DMS53 treated with DMSO at 0.1 percent for 48 hours (cell line): ENCODE measurements at regions not wholly inside any gene's neighbourhood (a gene's known extent, or its start where the extent isn't known, plus 50 kb on each side); places are given as distances from the start of the nearest gene placed in this dataset.
"Not testable (repeated sequence)": the region's sequence is repeated elsewhere in the genome, so short reads cannot be mapped to it uniquely, and the experiment has no call there.

ENCODE experiments used
- DNase-seq: peaks from one replicate; lab custom pipeline; 2025; ENCODE audit not compliant: unreplicated experiment; lab: John Stamatoyannopoulos, UW

GRCh38 chr1:72442262-72442661 is 159.9 kb upstream of the NEGR1 start:
- no peak for DNase-seq

GRCh38 chr1:72439036-72439435 is 156.7 kb upstream of the NEGR1 start:
- no peak for DNase-seq

- DNase-seq, result no peak
Measured at GRCh38 chr1:72438270-72438669, 155.9 kb upstream of the NEGR1 start.

GRCh38 chr1:72435025-72435424 is 152.7 kb upstream of the NEGR1 start:
- no peak for DNase-seq

- DNase-seq, result no peak
Measured at GRCh38 chr1:72434070-72434469, 151.7 kb upstream of the NEGR1 start.

GRCh38 chr1:72433591-72433990 is 151.3 kb upstream of the NEGR1 start:
- DNase-seq, result no peak

- DNase-seq, result no peak
Measured at GRCh38 chr1:72432645-72433267, 150.4 kb upstream of the NEGR1 start.

- no peak for DNase-seq
Measured at GRCh38 chr1:72431810-72432209, 149.5 kb upstream of the NEGR1 start.

- DNase-seq, result not testable (repeated sequence)
Measured at GRCh38 chr1:72428276-72428675, 145.9 kb upstream of the NEGR1 start.

- no peak for DNase-seq
Measured at GRCh38 chr1:72419229-72419628, 136.9 kb upstream of the NEGR1 start.

- DNase-seq, result no peak
Measured at GRCh38 chr1:72412286-72412685, 129.9 kb upstream of the NEGR1 start.

- DNase-seq, result no peak
Measured at GRCh38 chr1:72399807-72400206, 117.5 kb upstream of the NEGR1 start.

GRCh38 chr1:72397786-72398185 is 115.4 kb upstream of the NEGR1 start:
- peak; percentile 9 for DNase-seq

GRCh38 chr1:72394457-72394856 is 112.1 kb upstream of the NEGR1 start:
- no peak for DNase-seq

- no peak for DNase-seq
Measured at GRCh38 chr1:72379072-72379471, 96.7 kb upstream of the NEGR1 start.

- DNase-seq, result no peak
Measured at GRCh38 chr1:72375226-72375625, 92.9 kb upstream of the NEGR1 start.

GRCh38 chr1:72371259-72372035 is 89.1 kb upstream of the NEGR1 start:
- DNase-seq, result no peak

GRCh38 chr1:72370836-72371235 is 88.5 kb upstream of the NEGR1 start:
- not testable (repeated sequence) for DNase-seq

- DNase-seq, result no peak
Measured at GRCh38 chr1:72369069-72369757, 86.9 kb upstream of the NEGR1 start.

GRCh38 chr1:72366466-72366865 is 84.1 kb upstream of the NEGR1 start:
- peak; percentile 77 for DNase-seq

- no peak for DNase-seq
Measured at GRCh38 chr1:72365693-72366092, 83.4 kb upstream of the NEGR1 start.

GRCh38 chr1:72362538-72362937 is 80.2 kb upstream of the NEGR1 start:
- no peak for DNase-seq
